WTC11 (cell line): ENCODE measurements at regions not wholly inside any gene's neighbourhood (a gene's known extent, or its start where the extent isn't known, plus 50 kb on each side); places are given as distances from the start of the nearest gene placed in this dataset.

ENCODE experiments used
- ATAC-seq: fragments of 200-7000 bp; cut with Tn5 transposase; 2 replicates; pipeline ENCODE4 v1.10.0; 2021; ENCODE audit warnings: mild to moderate bottlenecking, moderate library complexity
- CTCF ChIA-PET: fragments of 300-600 bp; sonication (Branson Sonifier 250); formaldehyde crosslinking; loops from one replicate; lab custom pipeline; 2021; ENCODE audit warnings: antibody characterized with exemption; lab: Charles Lee
- POLR2A ChIA-PET: fragments of 350-600 bp; sonication (Branson Sonifier 250); formaldehyde crosslinking; loops from one replicate; lab custom pipeline; 2021; ENCODE audit warnings: antibody characterized with exemption; lab: Charles Lee
- DNase-seq: peaks from one replicate; pipeline ENCODE4 v3.0.0; 2021; ENCODE audit warnings: low spot score
- H3K27ac Mint-ChIP-seq: 2 replicates; pipeline ENCODE4 v1.8.0; 2021; ENCODE audit warnings: mixed read lengths
- H3K27me3 Mint-ChIP-seq: 2 replicates; pipeline ENCODE4 v1.8.0; 2021; ENCODE audit warnings: low read depth, mild to moderate bottlenecking, moderate library complexity, mixed read lengths
- H3K36me3 Mint-ChIP-seq: 2 replicates; pipeline ENCODE4 v1.8.0; 2021; ENCODE audit warnings: mixed read lengths
- H3K4me1 Mint-ChIP-seq: 2 replicates; pipeline ENCODE4 v1.8.0; 2022; ENCODE audit warnings: mixed read lengths
- H3K4me3 Mint-ChIP-seq: 2 replicates; pipeline ENCODE4 v1.8.0; 2021; ENCODE audit warnings: mild to moderate bottlenecking, moderate library complexity, mixed read lengths
- H3K9me3 Mint-ChIP-seq: 2 replicates; pipeline ENCODE4 v1.8.0; 2021; ENCODE audit warnings: mixed read lengths
- CBFB ChIP-seq: sonication (generic); formaldehyde crosslinking; IDR thresholded peaks from 2 replicates; pipeline ENCODE4 v1.8.1; 2022; ENCODE audit warnings: mild to moderate bottlenecking, low read depth, missing genetic modification reagents
- FOXK1 ChIP-seq: sonication (generic); formaldehyde crosslinking; IDR thresholded peaks from 2 replicates; pipeline ENCODE4 v1.8.0; 2022; ENCODE audit warnings: mild to moderate bottlenecking, moderate library complexity, missing genetic modification reagents
- GABPB1 ChIP-seq: sonication (generic); formaldehyde crosslinking; IDR thresholded peaks from 2 replicates; pipeline ENCODE4 v1.8.1; 2023; ENCODE audit warnings: mild to moderate bottlenecking, missing genetic modification reagents
- JUN ChIP-seq: sonication (generic); formaldehyde crosslinking; IDR thresholded peaks from 2 replicates; pipeline ENCODE4 v1.8.0; 2023; ENCODE audit warnings: mild to moderate bottlenecking, missing genetic modification reagents
- MXD4 ChIP-seq: fragments of 250-450 bp; sonication (Bioruptor Pico); IDR thresholded peaks from 2 replicates; pipeline ENCODE4 v1.8.0; 2021; ENCODE audit warnings: mild to moderate bottlenecking, moderate library complexity, borderline replicate concordance
- PRDM15 ChIP-seq: sonication (generic); formaldehyde crosslinking; IDR thresholded peaks from 2 replicates; pipeline ENCODE4 v1.8.0; 2022; ENCODE audit warnings: missing genetic modification reagents
- USF2 ChIP-seq: sonication (generic); formaldehyde crosslinking; IDR thresholded peaks from 2 replicates; pipeline ENCODE4 v1.8.1; 2023; ENCODE audit warnings: mild to moderate bottlenecking, missing genetic modification reagents, moderate library complexity
- TF ChIP-seq, protein P1 (sequence below): sonication (generic); formaldehyde crosslinking; IDR thresholded peaks from 2 replicates; pipeline ENCODE4 v1.8.1; 2023; ENCODE audit warnings: mild to moderate bottlenecking, moderate library complexity, missing genetic modification reagents
- TF ChIP-seq, protein P2 (sequence below): sonication (generic); formaldehyde crosslinking; IDR thresholded peaks from 2 replicates; pipeline ENCODE4 v1.8.0; 2023; ENCODE audit warnings: mild to moderate bottlenecking, missing genetic modification reagents
- TF ChIP-seq, protein P3 (sequence below): sonication (generic); formaldehyde crosslinking; IDR thresholded peaks from 2 replicates; pipeline ENCODE4 v1.8.1; 2023; ENCODE audit warnings: mild to moderate bottlenecking, missing genetic modification reagents, borderline replicate concordance
- TF ChIP-seq, protein P4 (sequence below): sonication (generic); formaldehyde crosslinking; IDR thresholded peaks from 2 replicates; pipeline ENCODE4 v1.8.1; 2022; ENCODE audit warnings: missing genetic modification reagents, borderline replicate concordance
- TF ChIP-seq, protein P5 (sequence below): sonication (generic); formaldehyde crosslinking; IDR thresholded peaks from 2 replicates; pipeline ENCODE4 v1.8.1; 2022; ENCODE audit warnings: low read depth, mild to moderate bottlenecking, moderate library complexity, missing genetic modification reagents, borderline replicate concordance
- TF ChIP-seq, protein P6 (sequence below): fragments of 250-450 bp; sonication (Bioruptor Pico); IDR thresholded peaks from 2 replicates; pipeline ENCODE4 v1.9.0; 2021; ENCODE audit warnings: moderate library complexity, mild to moderate bottlenecking, inconsistent platforms, borderline replicate concordance

GRCh38 chr2:95669441-95669991 lies 77.7 kb downstream of the TRIM43 start (continued):
- TF ChIP-seq, protein P1, sequence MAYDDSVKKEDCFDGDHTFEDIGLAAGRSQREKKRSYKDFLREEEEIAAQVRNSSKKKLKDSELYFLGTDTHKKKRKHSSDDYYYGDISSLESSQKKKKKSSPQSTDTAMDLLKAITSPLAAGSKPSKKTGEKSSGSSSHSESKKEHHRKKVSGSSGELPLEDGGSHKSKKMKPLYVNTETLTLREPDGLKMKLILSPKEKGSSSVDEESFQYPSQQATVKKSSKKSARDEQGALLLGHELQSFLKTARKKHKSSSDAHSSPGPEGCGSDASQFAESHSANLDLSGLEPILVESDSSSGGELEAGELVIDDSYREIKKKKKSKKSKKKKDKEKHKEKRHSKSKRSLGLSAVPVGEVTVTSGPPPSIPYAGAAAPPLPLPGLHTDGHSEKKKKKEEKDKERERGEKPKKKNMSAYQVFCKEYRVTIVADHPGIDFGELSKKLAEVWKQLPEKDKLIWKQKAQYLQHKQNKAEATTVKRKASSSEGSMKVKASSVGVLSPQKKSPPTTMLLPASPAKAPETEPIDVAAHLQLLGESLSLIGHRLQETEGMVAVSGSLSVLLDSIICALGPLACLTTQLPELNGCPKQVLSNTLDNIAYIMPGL: no peak

- H3K4me1 Mint-ChIP-seq: peaks cover 7% of the 10 kb centered on the region; the same call in 1 of the 2 replicates
- no peak overlapping the region for H3K27ac Mint-ChIP-seq
- ATAC-seq: no peak
- H3K27me3 Mint-ChIP-seq: peaks cover 11% of the 10 kb centered on the region
- ChIA-PET POLR2A (no interaction called here), CTCF (no interaction called here)
- H3K9me3 Mint-ChIP-seq: no peaks in the 10 kb centered on the region
- no peak for DNase-seq
- no peaks in the 10 kb centered on the region for H3K36me3 Mint-ChIP-seq
- TF ChIP-seq, protein P2, sequence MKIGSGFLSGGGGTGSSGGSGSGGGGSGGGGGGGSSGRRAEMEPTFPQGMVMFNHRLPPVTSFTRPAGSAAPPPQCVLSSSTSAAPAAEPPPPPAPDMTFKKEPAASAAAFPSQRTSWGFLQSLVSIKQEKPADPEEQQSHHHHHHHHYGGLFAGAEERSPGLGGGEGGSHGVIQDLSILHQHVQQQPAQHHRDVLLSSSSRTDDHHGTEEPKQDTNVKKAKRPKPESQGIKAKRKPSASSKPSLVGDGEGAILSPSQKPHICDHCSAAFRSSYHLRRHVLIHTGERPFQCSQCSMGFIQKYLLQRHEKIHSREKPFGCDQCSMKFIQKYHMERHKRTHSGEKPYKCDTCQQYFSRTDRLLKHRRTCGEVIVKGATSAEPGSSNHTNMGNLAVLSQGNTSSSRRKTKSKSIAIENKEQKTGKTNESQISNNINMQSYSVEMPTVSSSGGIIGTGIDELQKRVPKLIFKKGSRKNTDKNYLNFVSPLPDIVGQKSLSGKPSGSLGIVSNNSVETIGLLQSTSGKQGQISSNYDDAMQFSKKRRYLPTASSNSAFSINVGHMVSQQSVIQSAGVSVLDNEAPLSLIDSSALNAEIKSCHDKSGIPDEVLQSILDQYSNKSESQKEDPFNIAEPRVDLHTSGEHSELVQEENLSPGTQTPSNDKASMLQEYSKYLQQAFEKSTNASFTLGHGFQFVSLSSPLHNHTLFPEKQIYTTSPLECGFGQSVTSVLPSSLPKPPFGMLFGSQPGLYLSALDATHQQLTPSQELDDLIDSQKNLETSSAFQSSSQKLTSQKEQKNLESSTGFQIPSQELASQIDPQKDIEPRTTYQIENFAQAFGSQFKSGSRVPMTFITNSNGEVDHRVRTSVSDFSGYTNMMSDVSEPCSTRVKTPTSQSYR (CRISPR knock-in tag): no peak
- TF ChIP-seq JUN (no peak), CBFB (CRISPR knock-in tag) (no peak), MXD4 (CRISPR knock-in tag) (no peak), USF2 (CRISPR knock-in tag) (no peak), PRDM15 (CRISPR knock-in tag) (no peak), FOXK1 (CRISPR knock-in tag) (no peak), GABPB1 (CRISPR knock-in tag) (no peak)
- TF ChIP-seq, protein P3, sequence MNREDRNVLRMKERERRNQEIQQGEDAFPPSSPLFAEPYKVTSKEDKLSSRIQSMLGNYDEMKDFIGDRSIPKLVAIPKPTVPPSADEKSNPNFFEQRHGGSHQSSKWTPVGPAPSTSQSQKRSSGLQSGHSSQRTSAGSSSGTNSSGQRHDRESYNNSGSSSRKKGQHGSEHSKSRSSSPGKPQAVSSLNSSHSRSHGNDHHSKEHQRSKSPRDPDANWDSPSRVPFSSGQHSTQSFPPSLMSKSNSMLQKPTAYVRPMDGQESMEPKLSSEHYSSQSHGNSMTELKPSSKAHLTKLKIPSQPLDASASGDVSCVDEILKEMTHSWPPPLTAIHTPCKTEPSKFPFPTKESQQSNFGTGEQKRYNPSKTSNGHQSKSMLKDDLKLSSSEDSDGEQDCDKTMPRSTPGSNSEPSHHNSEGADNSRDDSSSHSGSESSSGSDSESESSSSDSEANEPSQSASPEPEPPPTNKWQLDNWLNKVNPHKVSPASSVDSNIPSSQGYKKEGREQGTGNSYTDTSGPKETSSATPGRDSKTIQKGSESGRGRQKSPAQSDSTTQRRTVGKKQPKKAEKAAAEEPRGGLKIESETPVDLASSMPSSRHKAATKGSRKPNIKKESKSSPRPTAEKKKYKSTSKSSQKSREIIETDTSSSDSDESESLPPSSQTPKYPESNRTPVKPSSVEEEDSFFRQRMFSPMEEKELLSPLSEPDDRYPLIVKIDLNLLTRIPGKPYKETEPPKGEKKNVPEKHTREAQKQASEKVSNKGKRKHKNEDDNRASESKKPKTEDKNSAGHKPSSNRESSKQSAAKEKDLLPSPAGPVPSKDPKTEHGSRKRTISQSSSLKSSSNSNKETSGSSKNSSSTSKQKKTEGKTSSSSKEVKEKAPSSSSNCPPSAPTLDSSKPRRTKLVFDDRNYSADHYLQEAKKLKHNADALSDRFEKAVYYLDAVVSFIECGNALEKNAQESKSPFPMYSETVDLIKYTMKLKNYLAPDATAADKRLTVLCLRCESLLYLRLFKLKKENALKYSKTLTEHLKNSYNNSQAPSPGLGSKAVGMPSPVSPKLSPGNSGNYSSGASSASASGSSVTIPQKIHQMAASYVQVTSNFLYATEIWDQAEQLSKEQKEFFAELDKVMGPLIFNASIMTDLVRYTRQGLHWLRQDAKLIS (CRISPR knock-in tag): no peak
- TF ChIP-seq, protein P4, sequence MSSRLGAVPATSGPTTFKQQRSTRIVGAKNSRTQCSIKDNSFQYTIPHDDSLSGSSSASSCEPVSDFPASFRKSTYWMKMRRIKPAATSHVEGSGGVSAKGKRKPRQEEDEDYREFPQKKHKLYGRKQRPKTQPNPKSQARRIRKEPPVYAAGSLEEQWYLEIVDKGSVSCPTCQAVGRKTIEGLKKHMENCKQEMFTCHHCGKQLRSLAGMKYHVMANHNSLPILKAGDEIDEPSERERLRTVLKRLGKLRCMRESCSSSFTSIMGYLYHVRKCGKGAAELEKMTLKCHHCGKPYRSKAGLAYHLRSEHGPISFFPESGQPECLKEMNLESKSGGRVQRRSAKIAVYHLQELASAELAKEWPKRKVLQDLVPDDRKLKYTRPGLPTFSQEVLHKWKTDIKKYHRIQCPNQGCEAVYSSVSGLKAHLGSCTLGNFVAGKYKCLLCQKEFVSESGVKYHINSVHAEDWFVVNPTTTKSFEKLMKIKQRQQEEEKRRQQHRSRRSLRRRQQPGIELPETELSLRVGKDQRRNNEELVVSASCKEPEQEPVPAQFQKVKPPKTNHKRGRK (CRISPR knock-in tag): no peak
- TF ChIP-seq, protein P5, sequence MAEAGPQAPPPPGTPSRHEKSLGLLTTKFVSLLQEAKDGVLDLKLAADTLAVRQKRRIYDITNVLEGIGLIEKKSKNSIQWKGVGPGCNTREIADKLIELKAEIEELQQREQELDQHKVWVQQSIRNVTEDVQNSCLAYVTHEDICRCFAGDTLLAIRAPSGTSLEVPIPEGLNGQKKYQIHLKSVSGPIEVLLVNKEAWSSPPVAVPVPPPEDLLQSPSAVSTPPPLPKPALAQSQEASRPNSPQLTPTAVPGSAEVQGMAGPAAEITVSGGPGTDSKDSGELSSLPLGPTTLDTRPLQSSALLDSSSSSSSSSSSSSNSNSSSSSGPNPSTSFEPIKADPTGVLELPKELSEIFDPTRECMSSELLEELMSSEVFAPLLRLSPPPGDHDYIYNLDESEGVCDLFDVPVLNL (CRISPR knock-in tag): no peak
- TF ChIP-seq, protein P6, sequence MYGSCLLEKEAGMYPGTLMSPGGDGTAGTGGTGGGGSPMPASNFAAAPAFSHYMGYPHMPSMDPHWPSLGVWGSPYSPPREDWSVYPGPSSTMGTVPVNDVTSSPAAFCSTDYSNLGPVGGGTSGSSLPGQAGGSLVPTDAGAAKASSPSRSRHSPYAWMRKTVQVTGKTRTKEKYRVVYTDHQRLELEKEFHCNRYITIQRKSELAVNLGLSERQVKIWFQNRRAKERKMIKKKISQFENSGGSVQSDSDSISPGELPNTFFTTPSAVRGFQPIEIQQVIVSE (CRISPR knock-in tag): no peak
- no peak overlapping the region for H3K4me3 Mint-ChIP-seq
Observed at GRCh38 chr2:95670167-95670566, 78.4 kb downstream of the TRIM43 start.
